Suprapubic skin (tissue), 4 donors: ENCODE measurements at regions not wholly inside any gene's neighbourhood (a gene's known extent, or its start where the extent isn't known, plus 50 kb on each side); places are given as distances from the start of the nearest gene placed in this dataset.
A peak's percentile ranks its signal among the peaks of the same experiment; 100 is the strongest.
"Not testable (repeated sequence)": the region's sequence is repeated elsewhere in the genome, so short reads cannot be mapped to it uniquely, and the experiment has no call there.

ENCODE experiments used
- DNase-seq, 2 donors: peaks; one replicate each; pipeline ENCODE4 v3.0.0-alpha.2; 2019; ENCODE audit warnings: low spot score in 2 of 2
- H3K27ac ChIP-seq: fragments of 200-600 bp; sonication (generic); one replicate; pipeline ENCODE4 v1.5.1; 2019
- H3K27me3 ChIP-seq: fragments of 200-600 bp; sonication (generic); one replicate; pipeline ENCODE4 v1.5.1; 2019
- H3K36me3 ChIP-seq: fragments of 200-600 bp; sonication (generic); one replicate; pipeline ENCODE4 v1.5.1; 2019
- H3K4me1 ChIP-seq: fragments of 200-600 bp; sonication (generic); one replicate; pipeline ENCODE4 v1.5.1; 2019
- H3K4me3 ChIP-seq: fragments of 200-600 bp; sonication (generic); one replicate; pipeline ENCODE4 v1.5.1; 2019; ENCODE audit warnings: mild to moderate bottlenecking
- H3K9me3 ChIP-seq: fragments of 200-600 bp; sonication (generic); one replicate; pipeline ENCODE4 v1.5.1; 2019
- EP300 ChIP-seq: sonication (generic); formaldehyde crosslinking; IDR thresholded peaks from one replicate; pipeline ENCODE4 v1.6.1; 2017; ENCODE audit warnings: antibody characterized with exemption
- POLR2A ChIP-seq, 2 donors: fragments of 450-650 bp; IDR thresholded peaks; one replicate each; pipeline ENCODE4 v1.6.1; 2017; ENCODE audit warnings: antibody characterized with exemption in 2 of 2, mild to moderate bottlenecking in 2 of 2, moderate library complexity in 2 of 2
- POLR2AphosphoS5 ChIP-seq, 3 donors: sonication (generic); formaldehyde crosslinking; IDR thresholded peaks; one replicate each; pipeline ENCODE4 v1.6.1; 2017; ENCODE audit warnings: antibody characterized with exemption in 3 of 3
- WGBS: methylation state at CpG from one replicate; pipeline ENCODE4 v1.1.5; 2018; 5-methylcytosine and 5-hydroxymethylcytosine counted together
- TF ChIP-seq, protein P1 (sequence below), 2 donors: fragments of 200-600 bp in 1 of 2; fragments of 450-650 bp in 1 of 2; sonication (generic) in 1 of 2; IDR thresholded peaks; one replicate each; pipeline ENCODE4 v1.5.1; 2016 to 2019; ENCODE audit warnings: antibody characterized with exemption in 2 of 2, mild to moderate bottlenecking in 1 of 2, moderate library complexity in 1 of 2

DNA sequence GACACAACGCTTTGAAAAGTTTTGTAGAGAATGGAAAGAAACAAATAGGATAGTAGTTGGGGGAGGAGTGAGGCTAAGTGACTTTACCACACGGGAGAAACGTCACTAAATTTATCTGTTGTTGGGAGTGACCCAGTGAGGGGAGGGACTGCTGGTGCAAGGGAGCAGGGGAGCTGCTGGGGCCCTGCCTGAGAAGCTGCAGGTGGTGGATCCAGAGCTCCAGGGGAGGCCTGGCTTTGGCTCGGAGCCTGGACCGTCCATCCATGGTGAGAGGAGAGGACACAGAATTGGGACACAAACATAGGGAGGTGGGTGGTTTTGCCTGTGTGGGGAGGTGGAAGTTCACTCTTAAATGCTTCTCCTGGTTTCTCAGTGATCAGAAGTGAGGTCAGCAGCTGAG lies 107.6 kb downstream of the GOSR1 start:
- Histone ChIP-seq H3K4me3 (no peak overlapping the region), H3K36me3 (no peaks in the 10 kb centered on the region), H3K4me1 (no peaks in the 10 kb centered on the region), H3K9me3 (no peaks in the 10 kb centered on the region), H3K27me3 (no peaks in the 10 kb centered on the region), H3K27ac (no peak overlapping the region)
- DNase-seq, result peak in 1 of 2 donors; percentile 10
- 69% methylated on average over 5 of the region's 5 CpGs for WGBS
- TF ChIP-seq EP300 (no peak), POLR2AphosphoS5 (IDR thresholded peaks at IDR 0.05) (no peak), POLR2A (IDR thresholded peaks at IDR 0.05) (no peak)
- TF ChIP-seq, protein P1, sequence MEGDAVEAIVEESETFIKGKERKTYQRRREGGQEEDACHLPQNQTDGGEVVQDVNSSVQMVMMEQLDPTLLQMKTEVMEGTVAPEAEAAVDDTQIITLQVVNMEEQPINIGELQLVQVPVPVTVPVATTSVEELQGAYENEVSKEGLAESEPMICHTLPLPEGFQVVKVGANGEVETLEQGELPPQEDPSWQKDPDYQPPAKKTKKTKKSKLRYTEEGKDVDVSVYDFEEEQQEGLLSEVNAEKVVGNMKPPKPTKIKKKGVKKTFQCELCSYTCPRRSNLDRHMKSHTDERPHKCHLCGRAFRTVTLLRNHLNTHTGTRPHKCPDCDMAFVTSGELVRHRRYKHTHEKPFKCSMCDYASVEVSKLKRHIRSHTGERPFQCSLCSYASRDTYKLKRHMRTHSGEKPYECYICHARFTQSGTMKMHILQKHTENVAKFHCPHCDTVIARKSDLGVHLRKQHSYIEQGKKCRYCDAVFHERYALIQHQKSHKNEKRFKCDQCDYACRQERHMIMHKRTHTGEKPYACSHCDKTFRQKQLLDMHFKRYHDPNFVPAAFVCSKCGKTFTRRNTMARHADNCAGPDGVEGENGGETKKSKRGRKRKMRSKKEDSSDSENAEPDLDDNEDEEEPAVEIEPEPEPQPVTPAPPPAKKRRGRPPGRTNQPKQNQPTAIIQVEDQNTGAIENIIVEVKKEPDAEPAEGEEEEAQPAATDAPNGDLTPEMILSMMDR (IDR thresholded peaks at IDR 0.05), result no peak

DNA sequence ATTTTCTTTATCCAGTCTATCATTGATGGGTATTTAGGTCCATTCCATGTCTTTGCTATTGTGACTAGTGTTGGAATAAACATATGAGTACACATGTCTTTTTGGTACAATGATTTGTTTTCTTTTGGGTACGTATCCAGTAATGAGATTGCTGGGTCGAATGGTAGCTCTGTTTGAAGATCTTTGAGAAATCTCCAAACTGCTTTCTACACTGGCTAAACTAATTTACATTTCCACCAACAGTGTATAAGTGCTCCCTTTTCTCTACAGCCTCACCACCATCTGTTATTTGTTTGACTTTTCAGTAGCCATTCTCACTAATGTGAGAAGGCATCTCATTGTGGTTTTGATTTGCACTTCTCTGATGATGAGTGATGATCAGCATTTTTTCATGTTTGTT lies 103.7 kb downstream of the GOSR1 start:
- no peaks in the 10 kb centered on the region for H3K36me3 ChIP-seq
- no peak overlapping the region for H3K27ac ChIP-seq
- no peaks in the 10 kb centered on the region for H3K4me1 ChIP-seq
- no peaks in the 10 kb centered on the region for H3K9me3 ChIP-seq
- WGBS, result 87% methylated on average over 2 of the region's 2 CpGs
- TF ChIP-seq EP300 (no peak), POLR2AphosphoS5 (IDR thresholded peaks at IDR 0.05) (no peak), POLR2A (IDR thresholded peaks at IDR 0.05) (no peak)
- TF ChIP-seq, protein P1 (IDR thresholded peaks at IDR 0.05), result no peak
- no peak overlapping the region for H3K4me3 ChIP-seq
- DNase-seq, result no peak
- H3K27me3 ChIP-seq, result no peaks in the 10 kb centered on the region

- TF ChIP-seq POLR2AphosphoS5 (IDR thresholded peaks at IDR 0.05) (no peak), EP300 (no peak), POLR2A (IDR thresholded peaks at IDR 0.05) (no peak)
- TF ChIP-seq, protein P1 (IDR thresholded peaks at IDR 0.05), result no peak
- 83% methylated on average over 5 of the region's 5 CpGs for WGBS
- no peak overlapping the region for H3K27ac ChIP-seq
- H3K36me3 ChIP-seq, result no peaks in the 10 kb centered on the region
- H3K4me3 ChIP-seq, result no peak overlapping the region
- peak in 1 of 2 donors; percentile 35 for DNase-seq
- H3K9me3 ChIP-seq, result no peaks in the 10 kb centered on the region
- no peaks in the 10 kb centered on the region for H3K4me1 ChIP-seq
- no peaks in the 10 kb centered on the region for H3K27me3 ChIP-seq
Observed at GRCh38 chr17:30579610-30580315, 102.6 kb downstream of the GOSR1 start.

- not testable (repeated sequence) for H3K27ac ChIP-seq, H3K4me1 ChIP-seq, H3K4me3 ChIP-seq, H3K36me3 ChIP-seq, H3K9me3 ChIP-seq, H3K27me3 ChIP-seq
- DNase-seq, result peak; percentile 21 to 47
- 91% methylated on average over 9 of the region's 9 CpGs for WGBS
Observed at GRCh38 chr17:30578015-30578717, 101.0 kb downstream of the GOSR1 start.
